ENCODE measurements at regions not wholly inside any gene's neighbourhood (a gene's known extent, or its start where the extent isn't known, plus 50 kb on each side); places are given as distances from the start of the nearest gene placed in this dataset.
"Not testable (repeated sequence)": the region's sequence is repeated elsewhere in the genome, so short reads cannot be mapped to it uniquely, and the experiment has no call there.

- no peak for DNase-seq (ENCODE audit: low read depth)
- H3K4me3 ChIP-seq (ENCODE audit: low read depth, low read length), result no peak overlapping the region
Observed at GRCh38 chr3:101992863-101993262, 143.5 kb downstream of the NFKBIZ start.

GRCh38 chr3:101994386-101994785 lies 145.1 kb downstream of the NFKBIZ start:
- H3K4me3 ChIP-seq (ENCODE audit: low read depth, low read length), result no peak overlapping the region
- DNase-seq (ENCODE audit: low read depth), result no peak

GRCh38 chr3:101995371-101996046 lies 146.2 kb downstream of the NFKBIZ start:
- no peak overlapping the region for H3K4me3 ChIP-seq (ENCODE audit: low read depth, low read length)
- peak; percentile 37 for DNase-seq (ENCODE audit: low read depth)

GRCh38 chr3:101996832-101997231 lies 147.5 kb downstream of the NFKBIZ start:
- H3K4me3 ChIP-seq (ENCODE audit: low read depth, low read length), result no peak overlapping the region
- no peak for DNase-seq (ENCODE audit: low read depth)

GRCh38 chr3:101998256-101998926 lies 149.1 kb downstream of the NFKBIZ start:
- peak; percentile 71 for DNase-seq (ENCODE audit: low read depth)
- H3K4me3 ChIP-seq (ENCODE audit: low read depth, low read length), result no peak overlapping the region

GRCh38 chr3:101999177-101999779 lies 150.0 kb downstream of the NFKBIZ start:
- peak; percentile 69 for DNase-seq (ENCODE audit: low read depth)
- no peak overlapping the region for H3K4me3 ChIP-seq (ENCODE audit: low read depth, low read length)

- DNase-seq (ENCODE audit: low read depth), result no peak
- H3K4me3 ChIP-seq (ENCODE audit: low read depth, low read length), result no peak overlapping the region
Observed at GRCh38 chr3:102000620-102001209, 151.4 kb downstream of the NFKBIZ start.

GRCh38 chr3:102002056-102002455 lies 152.7 kb downstream of the NFKBIZ start:
- no peak for DNase-seq (ENCODE audit: low read depth)

GRCh38 chr3:102004561-102004960 lies 155.2 kb downstream of the NFKBIZ start:
- DNase-seq (ENCODE audit: low read depth), result no peak
- H3K4me3 ChIP-seq (ENCODE audit: low read depth, low read length), result no peak overlapping the region

More at GRCh38 chr3:102002056-102002455, 152.7 kb downstream of the NFKBIZ start:
- H3K4me3 ChIP-seq (ENCODE audit: low read depth, low read length), result no peak overlapping the region

- H3K4me3 ChIP-seq (ENCODE audit: low read depth, low read length), result no peak overlapping the region
- no peak for DNase-seq (ENCODE audit: low read depth)
Observed at GRCh38 chr3:102005551-102005950, 156.2 kb downstream of the NFKBIZ start.

GRCh38 chr3:102006812-102007485 lies 157.6 kb downstream of the NFKBIZ start:
- DNase-seq (ENCODE audit: low read depth), result peak; percentile 97
- no peak overlapping the region for H3K4me3 ChIP-seq (ENCODE audit: low read depth, low read length)

- DNase-seq (ENCODE audit: low read depth); H3K4me3 ChIP-seq (ENCODE audit: low read depth, low read length): not testable (repeated sequence)
Observed at GRCh38 chr3:102008436-102008835, 159.1 kb downstream of the NFKBIZ start.

GRCh38 chr3:102016417-102016816 lies 167.1 kb downstream of the NFKBIZ start:
- no peak for DNase-seq (ENCODE audit: low read depth)
- H3K4me3 ChIP-seq (ENCODE audit: low read depth, low read length), result no peak overlapping the region

- no peak for DNase-seq (ENCODE audit: low read depth)
- no peak overlapping the region for H3K4me3 ChIP-seq (ENCODE audit: low read depth, low read length)
Observed at GRCh38 chr3:102017784-102018183, 168.5 kb downstream of the NFKBIZ start.

GRCh38 chr3:102018551-102018950 lies 169.2 kb downstream of the NFKBIZ start:
- no peak for DNase-seq (ENCODE audit: low read depth)
- H3K4me3 ChIP-seq (ENCODE audit: low read depth, low read length), result no peak overlapping the region

- no peak for DNase-seq (ENCODE audit: low read depth)
- no peak overlapping the region for H3K4me3 ChIP-seq (ENCODE audit: low read depth, low read length)
Observed at GRCh38 chr3:102020735-102021134, 171.4 kb downstream of the NFKBIZ start.

GRCh38 chr3:102024270-102024904 lies 175.1 kb downstream of the NFKBIZ start:
- no peak overlapping the region for H3K4me3 ChIP-seq (ENCODE audit: low read depth, low read length)
- DNase-seq (ENCODE audit: low read depth), result no peak

- no peak for DNase-seq (ENCODE audit: low read depth)
- no peak overlapping the region for H3K4me3 ChIP-seq (ENCODE audit: low read depth, low read length)
Observed at GRCh38 chr3:102025606-102026270, 176.4 kb downstream of the NFKBIZ start.

- no peak overlapping the region for H3K4me3 ChIP-seq (ENCODE audit: low read depth, low read length)
- no peak for DNase-seq (ENCODE audit: low read depth)
Observed at GRCh38 chr3:102026656-102027055, 177.3 kb downstream of the NFKBIZ start.
